MM.1S (cell line): ENCODE measurements at regions not wholly inside any gene's neighbourhood (a gene's known extent, or its start where the extent isn't known, plus 50 kb on each side); places are given as distances from the start of the nearest gene placed in this dataset.
"Not testable (repeated sequence)": the region's sequence is repeated elsewhere in the genome, so short reads cannot be mapped to it uniquely, and the experiment has no call there.

Source experiments
- DNase-seq: peaks from one replicate; pipeline ENCODE4 v3.0.0-alpha.2; 2015
- H2AFZ ChIP-seq: fragments of 300-600 bp; sonication (generic); 2 replicates; pipeline ENCODE4 v1.6.0; 2016; ENCODE audit warnings: antibody characterized with exemption, low read length
- H3F3A ChIP-seq: fragments of 300-600 bp; sonication (generic); 2 replicates; pipeline ENCODE4 v1.6.1; 2016; ENCODE audit warnings: mild to moderate bottlenecking, antibody characterized with exemption, low read length, moderate library complexity, mixed read lengths; ENCODE audit not compliant: insufficient read depth
- H3K27ac ChIP-seq: fragments of 300-600 bp; sonication (generic); 2 replicates; pipeline ENCODE4 v1.5.1; 2016; ENCODE audit warnings: mild to moderate bottlenecking, low read length
- H3K27me3 ChIP-seq: fragments of 300-600 bp; sonication (generic); replicated peaks from 2 replicates; pipeline ENCODE4 v1.6.0; 2016; ENCODE audit warnings: low read length; ENCODE audit not compliant: insufficient read depth
- H3K36me3 ChIP-seq: fragments of 300-600 bp; sonication (generic); replicated peaks from 2 replicates; pipeline ENCODE4 v1.6.1; 2016; ENCODE audit warnings: mild to moderate bottlenecking, low read length, mixed read lengths; ENCODE audit not compliant: insufficient read depth
- H3K4me1 ChIP-seq: fragments of 300-600 bp; sonication (generic); 2 replicates; pipeline ENCODE4 v1.6.1; 2016; ENCODE audit warnings: low read length, mixed read lengths
- H3K4me2 ChIP-seq: fragments of 300-600 bp; sonication (generic); 2 replicates; pipeline ENCODE4 v1.6.0; 2016; ENCODE audit warnings: low read depth, low read length
- H3K4me3 ChIP-seq: fragments of 300-600 bp; sonication (generic); 2 replicates; pipeline ENCODE4 v1.5.1; 2016; ENCODE audit warnings: low read length, mixed read lengths
- H3K79me2 ChIP-seq: fragments of 300-600 bp; sonication (generic); 2 replicates; pipeline ENCODE4 v1.6.1; 2016; ENCODE audit warnings: mixed run types, low read length, mixed read lengths
- H3K9ac ChIP-seq: fragments of 300-600 bp; sonication (generic); 2 replicates; pipeline ENCODE4 v1.6.1; 2016; ENCODE audit warnings: low read length, mixed read lengths
- H3K9me2 ChIP-seq: fragments of 300-600 bp; sonication (generic); replicated peaks from 2 replicates; pipeline ENCODE4 v1.6.1; 2016; ENCODE audit warnings: mild to moderate bottlenecking, low read length, mixed read lengths; ENCODE audit not compliant: insufficient read depth
- H3K9me3 ChIP-seq: fragments of 300-600 bp; sonication (generic); replicated peaks from 2 replicates; pipeline ENCODE4 v1.6.1; 2016; ENCODE audit warnings: mild to moderate bottlenecking, low read length, mixed read lengths; ENCODE audit not compliant: insufficient read depth
- H4K20me1 ChIP-seq: fragments of 300-600 bp; sonication (generic); 2 replicates; pipeline ENCODE4 v1.6.1; 2016; ENCODE audit warnings: mild to moderate bottlenecking, low read length, moderate library complexity, mixed read lengths; ENCODE audit not compliant: insufficient read depth
- EZH2 ChIP-seq: fragments of 300-600 bp; sonication (generic); optimal IDR thresholded peaks from 2 replicates; pipeline ENCODE3; 2017; ENCODE audit warnings: low read depth, mild to moderate bottlenecking, antibody characterized with exemption, low read length, mixed read lengths
- EZH2phosphoT487 ChIP-seq: fragments of 300-600 bp; sonication (generic); IDR thresholded peaks from 2 replicates; pipeline ENCODE4 v1.6.1; 2018; ENCODE audit warnings: antibody characterized with exemption, low read length
- TF ChIP-seq, protein P1 (sequence below): fragments of 300-600 bp; sonication (generic); IDR thresholded peaks from 2 replicates; pipeline ENCODE4 v1.5.1; 2016; ENCODE audit warnings: antibody characterized with exemption, low read length, mixed read lengths

DNA sequence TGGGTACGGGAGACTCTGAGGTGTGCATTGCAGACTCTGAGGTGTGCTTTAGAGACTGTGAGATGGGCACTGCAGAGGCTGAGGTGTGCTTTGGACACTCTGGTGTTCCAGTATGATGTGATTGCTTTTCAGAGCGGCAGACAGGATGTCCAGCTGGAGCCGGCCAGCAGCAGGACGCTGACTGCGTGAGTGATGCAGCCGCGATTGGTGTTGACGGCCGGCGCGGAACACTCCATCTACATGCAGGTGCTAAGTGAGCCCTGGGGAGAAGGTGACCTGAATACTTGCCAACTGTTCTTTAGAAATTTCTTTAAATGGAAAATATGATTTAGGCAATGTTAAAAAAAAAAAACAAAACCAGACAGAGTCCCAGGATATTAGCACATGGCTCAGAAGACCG, 103.1 kb upstream of the PPP2R3B start:
- Histone ChIP-seq H3K9ac (no peak overlapping the region), H3K27me3 (no peaks in the 10 kb centered on the region; the same call in 1 of the 2 replicates), H3K4me3 (no peak overlapping the region), H3K4me2 (no peak overlapping the region), H4K20me1 (no peaks in the 10 kb centered on the region), H3K9me3 (no peaks in the 10 kb centered on the region), H3K79me2 (no peaks in the 10 kb centered on the region), H3K9me2 (no peaks in the 10 kb centered on the region), H2AFZ (no peak overlapping the region), H3K4me1 (no peaks in the 10 kb centered on the region), H3F3A (no peaks in the 10 kb centered on the region), H3K27ac (no peak overlapping the region), H3K36me3 (no peaks in the 10 kb centered on the region)
- TF ChIP-seq, protein P1, sequence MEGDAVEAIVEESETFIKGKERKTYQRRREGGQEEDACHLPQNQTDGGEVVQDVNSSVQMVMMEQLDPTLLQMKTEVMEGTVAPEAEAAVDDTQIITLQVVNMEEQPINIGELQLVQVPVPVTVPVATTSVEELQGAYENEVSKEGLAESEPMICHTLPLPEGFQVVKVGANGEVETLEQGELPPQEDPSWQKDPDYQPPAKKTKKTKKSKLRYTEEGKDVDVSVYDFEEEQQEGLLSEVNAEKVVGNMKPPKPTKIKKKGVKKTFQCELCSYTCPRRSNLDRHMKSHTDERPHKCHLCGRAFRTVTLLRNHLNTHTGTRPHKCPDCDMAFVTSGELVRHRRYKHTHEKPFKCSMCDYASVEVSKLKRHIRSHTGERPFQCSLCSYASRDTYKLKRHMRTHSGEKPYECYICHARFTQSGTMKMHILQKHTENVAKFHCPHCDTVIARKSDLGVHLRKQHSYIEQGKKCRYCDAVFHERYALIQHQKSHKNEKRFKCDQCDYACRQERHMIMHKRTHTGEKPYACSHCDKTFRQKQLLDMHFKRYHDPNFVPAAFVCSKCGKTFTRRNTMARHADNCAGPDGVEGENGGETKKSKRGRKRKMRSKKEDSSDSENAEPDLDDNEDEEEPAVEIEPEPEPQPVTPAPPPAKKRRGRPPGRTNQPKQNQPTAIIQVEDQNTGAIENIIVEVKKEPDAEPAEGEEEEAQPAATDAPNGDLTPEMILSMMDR = no peak
- TF ChIP-seq EZH2 (no peak), EZH2phosphoT487 (no peak)
- no peak for DNase-seq

DNA sequence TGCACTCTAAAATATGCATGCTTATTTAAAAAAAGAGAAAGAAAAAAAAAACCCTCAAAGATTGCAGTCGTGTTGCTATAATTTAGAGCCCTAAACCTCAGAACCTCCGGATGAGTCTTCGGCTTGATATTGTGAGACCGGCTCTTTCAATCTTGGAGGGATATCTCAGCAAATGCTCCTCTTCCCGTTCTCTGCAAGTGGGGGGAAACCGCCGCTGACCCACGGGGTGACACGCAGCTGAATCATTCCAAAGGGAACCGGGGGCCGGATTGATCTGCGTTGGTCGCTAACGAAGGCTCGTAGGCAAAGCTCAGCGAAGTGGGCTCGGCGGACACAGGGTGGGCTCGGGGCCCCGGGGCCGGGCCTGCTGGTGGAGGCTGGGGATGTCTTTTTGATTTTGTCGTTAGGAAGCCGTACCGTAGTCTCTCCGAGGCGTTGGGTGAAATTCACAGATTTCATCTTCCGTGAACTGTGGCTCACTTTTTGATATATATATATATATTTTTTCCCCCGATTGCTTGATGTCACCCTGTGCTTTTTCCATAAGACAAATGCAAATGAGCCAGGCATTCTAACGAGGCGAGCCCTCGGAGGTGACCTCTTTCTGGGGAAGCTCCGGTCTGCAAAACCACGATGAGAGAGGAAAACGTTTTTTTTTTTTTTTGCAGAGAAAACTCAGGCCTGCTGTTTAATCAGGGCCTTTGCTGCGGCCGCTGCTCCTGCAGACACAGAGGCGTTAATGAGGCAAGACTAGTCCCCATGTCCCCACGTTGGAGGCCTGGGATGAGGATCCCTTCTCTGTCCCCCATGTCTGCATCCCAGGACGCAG, 110.7 kb upstream of the PPP2R3B start:
- no peaks in the 10 kb centered on the region for H3K4me1 ChIP-seq
- H3K4me2 ChIP-seq = no peak overlapping the region
- H3K79me2 ChIP-seq = no peaks in the 10 kb centered on the region
- no peak overlapping the region for H3K9ac ChIP-seq
- H3F3A ChIP-seq = no peaks in the 10 kb centered on the region
- TF ChIP-seq EZH2 (no peak), EZH2phosphoT487 (no peak)
- TF ChIP-seq, protein P1 = no peak
- H3K27ac ChIP-seq = no peak overlapping the region
- H3K36me3 ChIP-seq = no peaks in the 10 kb centered on the region
- no peaks in the 10 kb centered on the region for H3K27me3 ChIP-seq
- H3K9me2 ChIP-seq = no peaks in the 10 kb centered on the region
- no peak overlapping the region for H2AFZ ChIP-seq
- no peaks in the 10 kb centered on the region for H4K20me1 ChIP-seq
- DNase-seq = no peak
- H3K9me3 ChIP-seq = no peaks in the 10 kb centered on the region
- H3K4me3 ChIP-seq = no peak overlapping the region

DNA sequence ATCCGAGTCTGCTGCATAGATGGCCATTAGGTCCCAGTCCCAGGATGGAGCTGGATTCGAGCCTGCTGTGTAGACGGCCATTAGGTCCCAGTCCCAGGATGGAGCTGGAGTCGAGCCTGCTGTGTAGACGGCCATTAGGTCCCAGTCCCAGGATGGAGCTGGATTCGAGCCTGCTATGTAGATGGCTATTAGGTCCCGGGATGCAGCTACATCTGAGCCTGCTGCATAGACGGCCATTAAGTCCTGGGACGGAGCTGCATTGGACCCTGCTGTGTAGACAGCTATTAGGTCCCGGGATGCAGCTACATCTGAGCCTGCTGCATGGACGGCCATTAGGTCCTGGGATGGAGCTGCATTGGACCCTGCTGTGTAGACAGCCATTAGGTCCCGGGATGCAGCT, 112.2 kb upstream of the PPP2R3B start:
- H3F3A ChIP-seq, DNase-seq, H3K4me1 ChIP-seq, H3K4me2 ChIP-seq, H3K9ac ChIP-seq, H4K20me1 ChIP-seq, H3K27me3 ChIP-seq, H3K36me3 ChIP-seq, H3K79me2 ChIP-seq, H3K9me2 ChIP-seq, H3K9me3 ChIP-seq, H2AFZ ChIP-seq, H3K4me3 ChIP-seq, H3K27ac ChIP-seq: not testable (repeated sequence)

DNA sequence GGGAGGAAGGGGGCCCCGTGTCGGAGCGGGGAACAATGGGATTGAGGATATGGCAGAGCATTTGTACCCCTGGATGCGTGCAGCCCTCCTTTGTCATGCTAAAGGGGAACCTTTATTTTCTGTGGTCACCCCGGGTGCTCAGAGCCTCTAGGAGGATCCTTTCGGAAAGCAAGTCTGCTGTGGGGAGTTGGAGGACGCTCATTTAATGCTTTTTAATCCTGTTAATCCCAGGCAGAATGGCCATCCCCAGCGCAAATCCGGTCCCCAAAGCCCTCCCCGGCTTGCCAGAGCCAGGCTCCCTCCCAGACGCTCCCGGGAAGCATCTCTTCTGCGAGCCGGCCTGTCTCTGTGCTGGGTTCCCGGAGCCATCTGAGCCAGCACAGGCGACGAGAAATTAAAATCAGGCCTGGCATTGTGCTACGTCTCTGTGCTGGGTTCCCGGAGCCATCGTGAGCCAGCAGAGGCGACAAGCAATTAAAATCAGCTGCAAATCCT, 113.2 kb upstream of the PPP2R3B start:
- TF ChIP-seq EZH2phosphoT487 (no peak), EZH2 (no peak)
- TF ChIP-seq, protein P1 = no peak
- Histone ChIP-seq H3K79me2 (no peaks in the 10 kb centered on the region), H3K4me2 (no peak overlapping the region), H3K4me3 (no peak overlapping the region), H3K9me2 (no peaks in the 10 kb centered on the region), H3K9me3 (no peaks in the 10 kb centered on the region), H3K4me1 (no peaks in the 10 kb centered on the region), H3K27me3 (no peaks in the 10 kb centered on the region), H3K36me3 (no peaks in the 10 kb centered on the region), H3K27ac (no peak overlapping the region), H2AFZ (no peak overlapping the region), H3F3A (no peaks in the 10 kb centered on the region), H3K9ac (no peak overlapping the region), H4K20me1 (no peaks in the 10 kb centered on the region)
- DNase-seq = no peak
